PC-9 (cell line): ENCODE measurements at regions not wholly inside any gene's neighbourhood (a gene's known extent, or its start where the extent isn't known, plus 50 kb on each side); places are given as distances from the start of the nearest gene placed in this dataset.

Experiments used
- BruUV-seq: library from RNA; stranded (reverse); fragments of 400-500 nt; replicated peaks from 2 replicates; lab custom pipeline; 2021; lab: Mats Ljungman, UMichigan
- CTCF ChIA-PET: fragments of 300-600 bp; sonication (Branson Sonifier 250); formaldehyde crosslinking; loops from one replicate; lab custom pipeline; 2022; ENCODE audit warnings: antibody characterized with exemption; lab: Charles Lee
- POLR2A ChIA-PET: fragments of 300-600 bp; sonication (Branson Sonifier 250); formaldehyde crosslinking; loops from one replicate; lab custom pipeline; 2022; ENCODE audit warnings: antibody characterized with exemption; ENCODE audit not compliant: unreplicated experiment; lab: Charles Lee
- DNase-seq, 2 experiments: peaks; one replicate each; pipeline versions ENCODE4 v3.0.0 to v3.0.0-alpha.2; 2015 to 2022; ENCODE audit warnings: mixed read lengths in 1 of 2
- H2AFZ ChIP-seq: fragments of 200-600 bp; sonication (generic); 2 replicates; pipeline ENCODE4 v1.8.1; 2017; ENCODE audit warnings: antibody characterized with exemption
- H3F3A ChIP-seq: fragments of 200-600 bp; sonication (generic); 2 replicates; pipeline ENCODE4 v1.8.1; 2017; ENCODE audit warnings: antibody characterized with exemption, mild to moderate bottlenecking, low read depth; ENCODE audit not compliant: insufficient read depth
- H3K27ac ChIP-seq: fragments of 200-600 bp; sonication (generic); 2 replicates; pipeline ENCODE4 v1.6.1; 2016; ENCODE audit warnings: mixed run types
- H3K27me3 ChIP-seq: fragments of 200-600 bp; sonication (generic); 2 replicates; pipeline ENCODE4 v1.6.1; 2016; ENCODE audit warnings: low read depth, mixed run types; ENCODE audit not compliant: insufficient read depth
- H3K36me3 ChIP-seq: fragments of 200-600 bp; sonication (generic); 2 replicates; pipeline ENCODE4 v1.6.1; 2016; ENCODE audit warnings: low read depth, mixed run types
- H3K4me1 ChIP-seq: fragments of 200-600 bp; sonication (generic); replicated peaks from 2 replicates; pipeline ENCODE4 v1.6.1; 2016; ENCODE audit warnings: mixed run types; ENCODE audit not compliant: insufficient read depth
- H3K4me2 ChIP-seq: fragments of 200-600 bp; sonication (generic); 2 replicates; pipeline ENCODE4 v1.6.1; 2017; ENCODE audit warnings: mixed run types
- H3K4me3 ChIP-seq: fragments of 200-600 bp; sonication (generic); 2 replicates; pipeline ENCODE4 v1.6.1; 2016; ENCODE audit warnings: mixed run types
- H3K79me2 ChIP-seq: fragments of 200-600 bp; sonication (generic); 2 replicates; pipeline ENCODE4 v1.6.1; 2017; ENCODE audit warnings: low read depth, mixed run types
- H3K9me2 ChIP-seq: fragments of 200-600 bp; sonication (generic); 2 replicates; pipeline ENCODE4 v1.8.1; 2017; ENCODE audit warnings: mild to moderate bottlenecking; ENCODE audit not compliant: insufficient read depth
- H3K9me3 ChIP-seq: fragments of 200-600 bp; sonication (generic); 2 replicates; pipeline ENCODE4 v1.8.1; 2016; ENCODE audit warnings: low read depth; ENCODE audit not compliant: insufficient read depth
- H4K20me1 ChIP-seq: fragments of 200-600 bp; sonication (generic); 2 replicates; pipeline ENCODE4 v1.8.1; 2017; ENCODE audit not compliant: insufficient read depth
- EZH2 ChIP-seq: fragments of 200-600 bp; sonication (generic); IDR thresholded peaks from 2 replicates; pipeline ENCODE4 v1.8.0; 2017; ENCODE audit warnings: antibody characterized with exemption, low read depth
- intact Hi-C: fragments of 100-400 bp; cut with micrococcal nuclease; formaldehyde crosslinking; loops from one replicate; pipeline ENCODE4 v1.10.0; 2022; ENCODE audit not compliant: unreplicated experiment
- TF ChIP-seq, protein P1 (sequence below): fragments of 200-600 bp; sonication (generic); conservative IDR thresholded peaks from 2 replicates; pipeline ENCODE4 v1.6.1; 2017; ENCODE audit warnings: mixed run types, antibody characterized with exemption, mild to moderate bottlenecking, moderate library complexity

DNA sequence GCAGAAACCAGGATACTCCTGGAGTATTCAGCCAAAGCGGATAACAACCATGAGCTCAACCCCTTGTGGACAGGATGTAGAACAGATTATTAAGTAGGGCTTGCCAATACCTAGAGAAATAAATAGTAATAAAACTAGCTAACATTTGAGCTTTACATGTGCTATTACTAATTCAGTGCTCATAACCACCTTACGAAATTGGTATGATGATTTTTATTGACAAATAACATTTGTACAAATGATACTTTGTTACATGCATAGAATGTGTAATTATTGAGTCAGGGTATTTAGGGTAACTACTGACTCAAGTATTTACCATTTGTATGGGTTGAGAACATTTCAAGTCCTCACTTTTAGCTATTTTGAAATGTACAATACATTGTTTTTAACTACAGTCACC lies 287.9 kb downstream of the CDC5L start:
- H3K27ac ChIP-seq: no peak overlapping the region
- no peak overlapping the region; the same call in 1 of the 2 replicates for H3K4me2 ChIP-seq
- intact Hi-C loops: loop anchor here (1.0 kb wide), 1 partner anchor 13 kb away; no protein-coding TSS in a partner anchor
- peaks cover 43% of the 10 kb centered on the region for H3K4me1 ChIP-seq
- TF ChIP-seq EZH2: no peak
- TF ChIP-seq, protein P1, sequence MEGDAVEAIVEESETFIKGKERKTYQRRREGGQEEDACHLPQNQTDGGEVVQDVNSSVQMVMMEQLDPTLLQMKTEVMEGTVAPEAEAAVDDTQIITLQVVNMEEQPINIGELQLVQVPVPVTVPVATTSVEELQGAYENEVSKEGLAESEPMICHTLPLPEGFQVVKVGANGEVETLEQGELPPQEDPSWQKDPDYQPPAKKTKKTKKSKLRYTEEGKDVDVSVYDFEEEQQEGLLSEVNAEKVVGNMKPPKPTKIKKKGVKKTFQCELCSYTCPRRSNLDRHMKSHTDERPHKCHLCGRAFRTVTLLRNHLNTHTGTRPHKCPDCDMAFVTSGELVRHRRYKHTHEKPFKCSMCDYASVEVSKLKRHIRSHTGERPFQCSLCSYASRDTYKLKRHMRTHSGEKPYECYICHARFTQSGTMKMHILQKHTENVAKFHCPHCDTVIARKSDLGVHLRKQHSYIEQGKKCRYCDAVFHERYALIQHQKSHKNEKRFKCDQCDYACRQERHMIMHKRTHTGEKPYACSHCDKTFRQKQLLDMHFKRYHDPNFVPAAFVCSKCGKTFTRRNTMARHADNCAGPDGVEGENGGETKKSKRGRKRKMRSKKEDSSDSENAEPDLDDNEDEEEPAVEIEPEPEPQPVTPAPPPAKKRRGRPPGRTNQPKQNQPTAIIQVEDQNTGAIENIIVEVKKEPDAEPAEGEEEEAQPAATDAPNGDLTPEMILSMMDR: no peak
- ChIA-PET CTCF (no interaction called here), POLR2A (no interaction called here)
- DNase-seq: no peak
- no peaks in the 10 kb centered on the region for H4K20me1 ChIP-seq
- H3K27me3 ChIP-seq: no peaks in the 10 kb centered on the region
- no peaks in the 10 kb centered on the region for H3K79me2 ChIP-seq
- no peak overlapping the region for H2AFZ ChIP-seq
- H3K9me2 ChIP-seq: no peaks in the 10 kb centered on the region
- H3K4me3 ChIP-seq: no peak overlapping the region
- H3F3A ChIP-seq: peaks cover 15% of the 10 kb centered on the region; the same call in 1 of the 2 replicates
- H3K36me3 ChIP-seq: no peaks in the 10 kb centered on the region
- no peaks in the 10 kb centered on the region for H3K9me3 ChIP-seq
- no TSS peak for BruUV-seq

- ChIA-PET CTCF (no interaction called here), POLR2A (no interaction called here)
- no peak overlapping the region for H3K4me2 ChIP-seq
- intact Hi-C loops: no loop called here
- H3K27ac ChIP-seq: no peak overlapping the region
- no peaks in the 10 kb centered on the region for H3K27me3 ChIP-seq
- no peak overlapping the region for H2AFZ ChIP-seq
- H3K4me1 ChIP-seq: peaks cover 35% of the 10 kb centered on the region
- H3K4me3 ChIP-seq: no peak overlapping the region
- TF ChIP-seq, protein P1: no peak
- no peak for TF ChIP-seq EZH2
- no peak for DNase-seq
- no peaks in the 10 kb centered on the region for H4K20me1 ChIP-seq
- BruUV-seq: no TSS peak
- H3K79me2 ChIP-seq: no peaks in the 10 kb centered on the region
- H3K9me3 ChIP-seq: no peaks in the 10 kb centered on the region
- peaks cover 15% of the 10 kb centered on the region; the same call in 1 of the 2 replicates for H3F3A ChIP-seq
- no peaks in the 10 kb centered on the region for H3K36me3 ChIP-seq
- no peaks in the 10 kb centered on the region for H3K9me2 ChIP-seq
Measured at GRCh38 chr6:44676246-44676790, 288.8 kb downstream of the CDC5L start.

GRCh38 chr6:44676826-44677433 lies 289.4 kb downstream of the CDC5L start:
- H3K9me2 ChIP-seq: no peaks in the 10 kb centered on the region
- intact Hi-C loops: no loop called here
- H3K79me2 ChIP-seq: no peaks in the 10 kb centered on the region
- H3K27me3 ChIP-seq: no peaks in the 10 kb centered on the region
- no peak overlapping the region for H2AFZ ChIP-seq
- no peaks in the 10 kb centered on the region for H3K9me3 ChIP-seq
- ChIA-PET POLR2A (no interaction called here), CTCF (no interaction called here)
- no peak for DNase-seq
- no TSS peak for BruUV-seq
- peaks cover 35% of the 10 kb centered on the region for H3K4me1 ChIP-seq
- H3K27ac ChIP-seq: no peak overlapping the region
- no peak overlapping the region for H3K4me3 ChIP-seq
- no peak overlapping the region for H3K4me2 ChIP-seq
- H4K20me1 ChIP-seq: no peaks in the 10 kb centered on the region
- peaks cover 15% of the 10 kb centered on the region; the same call in 1 of the 2 replicates for H3F3A ChIP-seq
- TF ChIP-seq, protein P1: no peak
- TF ChIP-seq EZH2: no peak
- no peaks in the 10 kb centered on the region for H3K36me3 ChIP-seq
